Thyroid gland (tissue), 4 donors: ENCODE measurements at regions not wholly inside any gene's neighbourhood (a gene's known extent, or its start where the extent isn't known, plus 50 kb on each side); places are given as distances from the start of the nearest gene placed in this dataset.

ENCODE experiments used
- CTCF ChIP-seq, 6 experiments: fragments of 200-600 bp in 3 of 6; fragments of 450-650 bp in 3 of 6; sonication (generic) in 3 of 6; IDR thresholded peaks; one replicate each; pipeline ENCODE4 v1.5.1; 2016 to 2019; ENCODE audit warnings: antibody characterized with exemption in 6 of 6, mild to moderate bottlenecking in 2 of 6, inconsistent platforms in 1 of 6, moderate library complexity in 1 of 6
- POLR2A ChIP-seq, 2 donors: fragments of 450-650 bp; IDR thresholded peaks; one replicate each; pipeline ENCODE4 v1.6.1; 2017; ENCODE audit warnings: antibody characterized with exemption in 2 of 2, mild to moderate bottlenecking in 2 of 2, moderate library complexity in 1 of 2

- TF ChIP-seq POLR2A (IDR thresholded peaks at IDR 0.05) (no peak), CTCF (IDR thresholded peaks at IDR 0.05) (no peak)
Observed at GRCh38 chr7:19872094-19872493, 98.7 kb upstream of the TMEM196 start.
